Neuronal stem cell (in vitro differentiated cells): ENCODE measurements at regions not wholly inside any gene's neighbourhood (a gene's known extent, or its start where the extent isn't known, plus 50 kb on each side); places are given as distances from the start of the nearest gene placed in this dataset.

ENCODE experiments used
- DNase-seq: peaks from one replicate; pipeline ENCODE4 v3.0.0-alpha.2; 2013; ENCODE audit warnings: low spot score
- H2AFZ ChIP-seq: one replicate; pipeline ENCODE4 v1.6.1; 2013; ENCODE audit warnings: mild to moderate bottlenecking, low read length, inconsistent platforms
- H2AK5ac ChIP-seq: 2 replicates; pipeline ENCODE4 v1.6.1; 2013; ENCODE audit warnings: low read depth, mild to moderate bottlenecking, inconsistent platforms, low read length, moderate library complexity, mixed read lengths
- H2BK120ac ChIP-seq: 2 replicates; pipeline ENCODE4 v1.6.1; 2013; ENCODE audit warnings: low read depth, mild to moderate bottlenecking, inconsistent platforms, low read length, moderate library complexity, mixed read lengths
- H2BK12ac ChIP-seq: one replicate; pipeline ENCODE4 v1.6.1; 2013; ENCODE audit warnings: low read length, inconsistent platforms
- H2BK15ac ChIP-seq: 2 replicates; pipeline ENCODE4 v1.6.1; 2013; ENCODE audit warnings: mild to moderate bottlenecking, low read length, inconsistent platforms, mixed read lengths
- H2BK5ac ChIP-seq: one replicate; pipeline ENCODE4 v1.6.1; 2013; ENCODE audit warnings: inconsistent platforms, mild to moderate bottlenecking, low read length, moderate library complexity
- H3K14ac ChIP-seq: one replicate; pipeline ENCODE4 v1.6.1; 2013; ENCODE audit warnings: low read length, inconsistent platforms
- H3K18ac ChIP-seq: 2 replicates; pipeline ENCODE4 v1.6.1; 2013; ENCODE audit warnings: low read length, inconsistent platforms
- H3K23ac ChIP-seq: 2 replicates; pipeline ENCODE4 v1.6.1; 2013; ENCODE audit warnings: low read depth, mild to moderate bottlenecking, mixed read lengths, low read length, inconsistent platforms; ENCODE audit not compliant: poor library complexity
- H3K27ac ChIP-seq: replicated peaks from 3 replicates; pipeline ENCODE4 v1.5.1; 2013; ENCODE audit warnings: low read length, inconsistent platforms
- H3K27me3 ChIP-seq, 3 experiments: 2 replicates each; pipeline ENCODE4 v1.6.1; 2013; ENCODE audit warnings: low read length in 3 of 3, mild to moderate bottlenecking in 2 of 3, inconsistent platforms in 1 of 3, low read depth in 1 of 3, mixed read lengths in 1 of 3, moderate library complexity in 1 of 3; ENCODE audit not compliant: control insufficient read depth in 3 of 3, insufficient read depth in 3 of 3
- H3K36me3 ChIP-seq, 2 donors: replicated peaks in 1 of 2; 2 replicates each; pipeline ENCODE4 v1.6.1; 2013; ENCODE audit warnings: low read length in 2 of 2; ENCODE audit not compliant: control insufficient read depth in 2 of 2, insufficient read depth in 2 of 2
- H3K4ac ChIP-seq: 2 replicates; pipeline ENCODE4 v1.6.1; 2013; ENCODE audit warnings: inconsistent platforms, mild to moderate bottlenecking, low read length, moderate library complexity
- H3K4me1 ChIP-seq, 2 donors: 1 replicate in 1 of 2; 2 replicates in 1 of 2; pipeline ENCODE4 v1.6.1; 2013; ENCODE audit warnings: low read length in 2 of 2, low read depth in 1 of 2; ENCODE audit not compliant: control insufficient read depth in 2 of 2, insufficient read depth in 1 of 2
- H3K4me2 ChIP-seq: one replicate; pipeline ENCODE4 v1.6.1; 2013; ENCODE audit warnings: mild to moderate bottlenecking, low read length, inconsistent platforms; ENCODE audit not compliant: insufficient read depth, poor library complexity, severe bottlenecking
- H3K4me3 ChIP-seq, 2 donors: 2 replicates each; pipeline ENCODE4 v1.5.1; 2013; ENCODE audit warnings: low read length in 2 of 2, mild to moderate bottlenecking in 2 of 2, inconsistent platforms in 1 of 2, moderate library complexity in 1 of 2
- H3K79me1 ChIP-seq: one replicate; pipeline ENCODE4 v1.6.1; 2013; ENCODE audit warnings: low read depth, mild to moderate bottlenecking, inconsistent platforms, low read length, moderate library complexity
- H3K9ac ChIP-seq: one replicate; pipeline ENCODE4 v1.6.1; 2013; ENCODE audit warnings: mild to moderate bottlenecking, low read depth, low read length, inconsistent platforms; ENCODE audit not compliant: poor library complexity
- H3K9me3 ChIP-seq, 2 donors: replicated peaks in 1 of 2; 2 replicates each; pipeline versions ENCODE3 to v1.6.1; 2013; ENCODE audit warnings: low read length in 2 of 2, mild to moderate bottlenecking in 2 of 2, inconsistent platforms in 1 of 2, low read depth in 1 of 2, mixed read lengths in 1 of 2, moderate library complexity in 1 of 2; ENCODE audit not compliant: control insufficient read depth in 2 of 2, insufficient read depth in 1 of 2
- H4K8ac ChIP-seq: one replicate; pipeline ENCODE4 v1.6.1; 2013; ENCODE audit warnings: low read depth, mild to moderate bottlenecking, inconsistent platforms, low read length, moderate library complexity
- H4K91ac ChIP-seq: one replicate; pipeline ENCODE4 v1.6.1; 2013; ENCODE audit warnings: low read length, low read depth, mild to moderate bottlenecking, inconsistent platforms; ENCODE audit not compliant: poor library complexity
- WGBS, 2 donors: extraction: QIAGEN DNeasy Blood & Tissue Kit; methylation state at CpG; one replicate each; pipeline ENCODE4 v1.1.7; 2013; ENCODE audit warnings: missing lambda C conversion rate in 2 of 2, mixed read lengths in 1 of 2; ENCODE audit not compliant: insufficient read length in 2 of 2, insufficient replicate concordance in 1 of 2; ENCODE audit errors: extremely low coverage in 2 of 2; 5-methylcytosine and 5-hydroxymethylcytosine counted together

DNA sequence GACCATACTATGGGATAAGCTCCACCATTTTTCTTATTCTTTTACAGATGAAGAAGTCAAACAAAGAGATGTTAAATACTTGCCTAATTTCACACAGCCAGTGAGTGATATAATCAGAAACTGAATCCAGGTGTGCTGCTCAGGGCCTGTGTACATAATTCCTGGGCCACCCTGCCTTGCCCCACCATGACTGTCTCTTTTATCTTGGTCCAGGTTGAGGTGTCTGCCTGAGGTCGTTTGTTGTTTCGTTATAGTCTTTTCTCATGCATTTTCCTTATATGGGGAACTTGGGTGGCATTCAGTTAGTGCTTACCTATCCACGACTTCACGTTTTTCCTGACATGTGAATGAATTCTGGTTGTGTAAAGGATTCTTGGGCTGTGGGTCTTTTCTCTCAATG, 277.6 kb downstream of the COL12A1 start:
- no peak overlapping the region for H2BK120ac ChIP-seq
- H4K8ac ChIP-seq: no peak overlapping the region
- H2BK5ac ChIP-seq: no peak overlapping the region
- no peak overlapping the region for H2AFZ ChIP-seq
- no peak overlapping the region for H3K4ac ChIP-seq
- no peaks in the 10 kb centered on the region for H3K27me3 ChIP-seq
- H3K9ac ChIP-seq: no peak overlapping the region
- no peak overlapping the region for H3K23ac ChIP-seq
- no peaks in the 10 kb centered on the region for H3K9me3 ChIP-seq
- no peaks in the 10 kb centered on the region for H3K36me3 ChIP-seq
- no peak overlapping the region for H3K4me3 ChIP-seq
- H3K4me1 ChIP-seq: no peaks in the 10 kb centered on the region
- no peak overlapping the region for H3K4me2 ChIP-seq
- H2BK15ac ChIP-seq: no peak overlapping the region
- H4K91ac ChIP-seq: no peak overlapping the region
- H3K27ac ChIP-seq: no peak overlapping the region
- H2AK5ac ChIP-seq: no peak overlapping the region
- H3K14ac ChIP-seq: no peak overlapping the region
- no peak overlapping the region for H3K18ac ChIP-seq
- no peaks in the 10 kb centered on the region for H3K79me1 ChIP-seq
- no CpG with 5 or more reads among the region's 4 CpGs for WGBS, 2 donors
- H2BK12ac ChIP-seq: no peak overlapping the region
- DNase-seq: no peak

DNA sequence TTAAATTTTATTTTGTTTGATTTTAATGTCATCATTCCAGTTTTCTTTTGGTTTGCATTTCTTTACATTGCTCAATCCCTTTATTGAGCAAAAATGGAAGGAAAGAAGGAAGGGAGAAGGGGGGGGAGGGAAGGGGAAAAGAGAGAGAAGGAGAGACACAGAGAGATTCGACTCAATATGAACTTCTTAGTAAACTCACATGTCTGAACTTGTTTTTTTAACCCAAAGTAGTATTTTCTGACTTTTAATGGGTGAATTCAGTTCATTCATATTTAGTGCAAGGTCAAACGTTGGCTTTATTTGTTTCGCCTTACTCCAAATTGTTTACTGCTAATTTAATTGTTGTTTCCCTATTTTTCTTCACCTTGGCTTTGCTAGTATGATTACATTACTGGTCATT, 278.6 kb downstream of the COL12A1 start:
- no peaks in the 10 kb centered on the region for H3K27me3 ChIP-seq
- H2BK5ac ChIP-seq: no peak overlapping the region
- no peaks in the 10 kb centered on the region for H3K36me3 ChIP-seq
- H3K9ac ChIP-seq: no peak overlapping the region
- H2AFZ ChIP-seq: no peak overlapping the region
- H2BK12ac ChIP-seq: no peak overlapping the region
- no peak overlapping the region for H4K91ac ChIP-seq
- no peak overlapping the region for H2BK15ac ChIP-seq
- H3K14ac ChIP-seq: no peak overlapping the region
- H3K18ac ChIP-seq: no peak overlapping the region
- no peaks in the 10 kb centered on the region for H3K9me3 ChIP-seq
- H4K8ac ChIP-seq: no peak overlapping the region
- no peak overlapping the region for H3K4me2 ChIP-seq
- no peak overlapping the region for H3K4ac ChIP-seq
- H3K23ac ChIP-seq: no peak overlapping the region
- no CpG with 5 or more reads among the region's 3 CpGs for WGBS, 2 donors
- no peak overlapping the region for H3K4me3 ChIP-seq
- DNase-seq: no peak
- no peaks in the 10 kb centered on the region for H3K4me1 ChIP-seq
- H3K79me1 ChIP-seq: no peaks in the 10 kb centered on the region
- no peak overlapping the region for H2BK120ac ChIP-seq
- H3K27ac ChIP-seq: no peak overlapping the region
- H2AK5ac ChIP-seq: no peak overlapping the region

DNA sequence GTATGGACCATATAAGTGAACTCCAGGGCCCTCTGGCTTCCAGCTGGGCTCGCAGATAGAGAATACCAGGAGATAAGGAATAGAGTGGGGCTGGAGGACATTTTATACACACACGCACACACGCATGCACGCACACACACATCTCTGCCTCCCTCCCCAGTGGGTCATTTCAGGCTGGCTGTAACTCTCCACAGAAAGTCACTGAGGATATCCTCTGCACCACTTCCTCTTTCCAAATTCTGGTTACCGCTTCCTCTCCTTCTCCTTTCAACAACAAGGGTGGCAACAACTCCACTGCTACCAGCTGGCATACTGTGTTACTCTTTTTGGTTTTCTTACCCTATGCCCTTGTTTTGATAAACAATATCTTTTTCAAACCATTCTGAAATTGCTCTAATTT, 280.2 kb downstream of the COL12A1 start:
- Histone ChIP-seq H3K4ac (no peak overlapping the region), H3K18ac (no peak overlapping the region), H2AK5ac (no peak overlapping the region), H3K27ac (no peak overlapping the region), H3K4me3 (no peak overlapping the region), H2BK120ac (no peak overlapping the region), H2AFZ (no peak overlapping the region), H3K9ac (no peak overlapping the region), H3K9me3 (no peaks in the 10 kb centered on the region), H2BK15ac (no peak overlapping the region), H4K8ac (no peak overlapping the region), H4K91ac (no peak overlapping the region), H3K79me1 (no peaks in the 10 kb centered on the region), H3K36me3 (no peaks in the 10 kb centered on the region), H2BK12ac (no peak overlapping the region), H2BK5ac (no peak overlapping the region), H3K4me2 (no peak overlapping the region), H3K23ac (no peak overlapping the region), H3K4me1 (no peaks in the 10 kb centered on the region), H3K14ac (no peak overlapping the region), H3K27me3 (no peaks in the 10 kb centered on the region)
- DNase-seq: no peak
- no CpG with 5 or more reads among the region's 5 CpGs for WGBS, 2 donors

DNA sequence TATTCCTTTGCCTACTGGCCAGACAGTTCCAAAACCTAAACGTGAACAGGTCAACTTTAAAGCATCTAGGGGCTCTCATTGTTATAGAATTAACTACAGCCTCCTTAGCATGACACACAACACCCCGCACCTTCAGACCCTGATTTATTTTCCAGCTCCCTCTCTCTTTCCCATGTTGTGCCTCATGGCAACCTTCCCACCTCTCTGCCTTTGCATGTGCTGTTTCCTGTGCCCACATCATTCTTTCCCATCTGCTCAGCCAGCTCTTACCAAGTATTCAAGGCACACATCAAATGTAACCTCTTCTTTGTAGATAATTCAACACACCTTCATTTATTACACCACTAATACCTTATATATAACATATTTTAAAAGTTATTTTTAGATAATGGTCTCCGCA, 291.0 kb downstream of the COL12A1 start:
- Histone ChIP-seq H4K91ac (no peak overlapping the region), H2AK5ac (no peak overlapping the region), H2BK12ac (no peak overlapping the region), H3K18ac (no peak overlapping the region), H2BK120ac (no peak overlapping the region), H3K4ac (no peak overlapping the region), H3K4me1 (no peaks in the 10 kb centered on the region), H4K8ac (no peak overlapping the region), H2BK15ac (no peak overlapping the region), H3K9me3 (no peaks in the 10 kb centered on the region), H2AFZ (no peak overlapping the region), H3K23ac (no peak overlapping the region), H3K79me1 (no peaks in the 10 kb centered on the region), H3K36me3 (no peaks in the 10 kb centered on the region), H3K4me3 (no peak overlapping the region), H3K9ac (no peak overlapping the region), H2BK5ac (no peak overlapping the region), H3K4me2 (no peak overlapping the region), H3K14ac (no peak overlapping the region), H3K27ac (no peak overlapping the region), H3K27me3 (no peaks in the 10 kb centered on the region)
- no CpG with 5 or more reads among the region's 3 CpGs for WGBS, 2 donors
- DNase-seq: no peak
